HG02642 (cell line): ENCODE measurements at regions not wholly inside any gene's neighbourhood (a gene's known extent, or its start where the extent isn't known, plus 50 kb on each side); places are given as distances from the start of the nearest gene placed in this dataset.
"Not testable (repeated sequence)": the region's sequence is repeated elsewhere in the genome, so short reads cannot be mapped to it uniquely, and the experiment has no call there.

Source experiments
- ATAC-seq: cut with Tn5 transposase; IDR thresholded peaks from one replicate; pipeline ENCODE4 v1.9.1; 2021; ENCODE audit warnings: mild to moderate bottlenecking; ENCODE audit not compliant: unreplicated experiment, poor library complexity

- no peak for ATAC-seq
Observed at GRCh38 chr13:88507909-88508308, 836.7 kb downstream of the SLITRK5 start.

DNA sequence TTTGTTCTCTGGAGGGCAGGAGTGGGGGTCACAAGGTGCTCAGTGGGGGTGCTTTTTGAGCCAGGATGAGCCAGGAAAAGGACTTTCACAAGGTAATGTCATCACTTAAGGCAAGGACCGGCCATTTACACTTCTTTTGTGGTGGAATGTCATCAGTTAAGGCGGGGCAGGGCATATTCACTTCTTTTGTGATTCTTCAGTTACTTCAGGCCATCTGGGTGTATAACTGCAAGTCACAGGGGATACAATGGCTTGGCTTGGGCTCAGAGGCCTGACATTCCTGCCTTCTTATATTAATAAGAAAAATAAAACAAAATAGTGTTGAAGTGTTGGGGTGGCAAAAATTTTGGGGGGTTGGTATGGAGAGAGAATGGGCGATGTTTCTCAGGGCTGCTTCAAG lies 841.8 kb downstream of the SLITRK5 start:
- not testable (repeated sequence) for ATAC-seq

GRCh38 chr13:88526186-88526852 lies 855.1 kb downstream of the SLITRK5 start:
- no peak for ATAC-seq

DNA sequence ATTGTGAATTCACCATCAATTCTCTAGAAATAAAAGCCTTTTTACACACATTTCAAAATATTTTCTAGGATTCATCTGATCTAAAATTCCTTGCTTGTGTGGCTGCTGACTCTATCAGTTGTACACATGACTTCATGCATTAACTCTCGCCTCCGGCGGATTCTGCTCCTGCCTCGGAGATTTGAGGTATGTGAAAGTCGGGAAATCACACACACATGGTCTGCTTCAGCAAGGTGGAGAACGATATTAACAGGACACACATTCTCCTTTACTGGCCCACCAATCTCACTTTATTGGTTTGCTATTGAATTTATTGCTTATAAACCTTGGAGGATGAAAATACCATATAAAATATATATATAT lies 855.7 kb downstream of the SLITRK5 start:
- no peak for ATAC-seq

- no peak for ATAC-seq
Observed at GRCh38 chr13:88541994-88542393, 870.8 kb downstream of the SLITRK5 start.

- ATAC-seq, result no peak
Observed at GRCh38 chr13:88544836-88545235, 873.7 kb downstream of the SLITRK5 start.

GRCh38 chr13:88552966-88553365 lies 881.8 kb downstream of the SLITRK5 start:
- ATAC-seq, result no peak

DNA sequence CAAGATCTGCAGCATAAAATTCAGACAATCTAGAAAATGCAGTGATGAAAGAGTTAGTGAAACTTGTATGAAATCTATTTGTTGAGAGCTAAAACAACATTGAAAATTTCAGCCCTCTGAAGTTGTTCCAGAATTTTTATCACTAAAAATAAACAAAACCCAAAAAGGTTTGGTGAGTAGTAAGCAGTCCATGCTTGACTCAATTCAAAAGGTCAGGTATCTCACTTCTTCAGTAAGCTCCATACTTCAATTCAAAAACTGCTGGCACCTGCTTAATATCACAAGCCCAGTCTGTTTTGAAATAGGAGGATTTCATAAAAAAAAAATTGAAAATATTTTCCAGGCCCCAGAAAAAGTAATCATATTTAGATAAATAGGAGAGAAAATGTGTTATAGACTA lies 894.4 kb downstream of the SLITRK5 start:
- no peak for ATAC-seq

- no peak for ATAC-seq
Observed at GRCh38 chr13:88585861-88586260, 914.7 kb downstream of the SLITRK5 start.

GRCh38 chr13:88586263-88586662 lies 915.1 kb downstream of the SLITRK5 start:
- ATAC-seq, result no peak

GRCh38 chr13:88590574-88590973 lies 919.4 kb downstream of the SLITRK5 start:
- no peak for ATAC-seq

- ATAC-seq, result no peak
Observed at GRCh38 chr13:88592105-88592504, 920.9 kb downstream of the SLITRK5 start.

DNA sequence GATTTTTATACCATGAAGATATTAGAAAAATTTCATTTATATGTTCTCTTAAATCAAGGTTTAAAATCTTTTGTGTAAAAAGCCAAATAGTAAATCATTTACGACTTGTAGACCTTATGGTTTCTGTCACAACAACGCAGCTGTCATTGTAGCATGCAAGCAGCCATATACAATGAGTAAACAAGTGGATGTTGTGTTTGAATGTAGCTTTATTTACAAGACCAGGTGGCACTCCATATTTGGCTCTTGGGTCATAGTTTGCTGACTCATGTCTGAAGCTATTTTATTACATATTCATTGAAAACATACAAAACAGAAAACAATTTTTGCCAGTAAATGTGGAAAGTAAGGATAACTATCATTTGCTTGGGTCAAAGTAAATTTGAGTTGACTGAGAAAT lies 930.8 kb downstream of the SLITRK5 start:
- no peak for ATAC-seq

- ATAC-seq, result no peak
Observed at GRCh38 chr13:88602786-88603777, 931.9 kb downstream of the SLITRK5 start.

DNA sequence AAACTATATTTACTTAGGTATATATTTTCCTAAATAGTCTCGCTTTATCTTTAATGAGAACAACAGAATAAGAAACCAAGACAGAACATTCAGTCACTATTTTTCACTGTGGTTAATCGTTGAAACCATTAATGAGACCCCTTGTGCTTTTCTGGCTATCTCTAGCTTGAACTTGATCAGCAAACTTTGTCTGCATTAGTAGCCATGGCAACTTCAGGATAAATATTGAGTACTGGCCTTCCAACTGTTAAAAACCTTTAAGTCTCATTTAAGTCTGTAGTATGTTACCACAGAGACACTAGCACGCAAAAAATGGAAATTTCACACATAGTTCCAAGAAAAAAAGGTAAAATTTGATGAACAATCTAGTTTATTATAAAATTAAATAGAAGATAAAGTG lies 946.0 kb downstream of the SLITRK5 start:
- no peak for ATAC-seq

DNA sequence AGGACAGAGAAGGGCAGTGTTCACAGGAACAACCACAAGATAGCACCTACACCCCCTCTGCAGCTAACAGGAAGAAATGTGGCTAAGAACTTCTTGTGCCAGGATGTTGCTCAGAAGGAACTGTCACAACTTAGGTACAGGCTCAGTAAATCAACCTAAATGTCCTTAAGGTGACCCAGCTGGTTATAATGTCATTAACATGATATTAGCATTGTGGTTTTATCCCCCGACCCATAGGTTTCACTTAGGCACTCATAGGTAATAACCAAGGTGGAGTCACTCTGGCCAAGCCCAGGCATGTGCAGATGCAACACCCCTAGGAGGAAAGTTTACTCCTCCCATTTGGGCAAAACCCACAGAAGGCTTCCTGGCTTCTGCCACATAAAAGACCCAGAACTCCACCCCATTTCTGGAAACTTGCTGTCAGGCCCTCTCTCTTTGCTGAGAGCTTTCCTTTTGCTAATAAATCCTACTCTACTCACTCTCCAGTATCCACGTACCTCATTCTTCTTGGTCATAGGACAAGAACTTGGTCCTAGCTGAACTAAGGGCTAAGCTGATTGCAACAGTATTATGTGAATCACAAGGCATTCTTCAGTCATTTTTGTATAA lies 951.3 kb downstream of the SLITRK5 start:
- ATAC-seq, result no peak

GRCh38 chr13:88623150-88623549 lies 952.0 kb downstream of the SLITRK5 start:
- ATAC-seq, result no peak

DNA sequence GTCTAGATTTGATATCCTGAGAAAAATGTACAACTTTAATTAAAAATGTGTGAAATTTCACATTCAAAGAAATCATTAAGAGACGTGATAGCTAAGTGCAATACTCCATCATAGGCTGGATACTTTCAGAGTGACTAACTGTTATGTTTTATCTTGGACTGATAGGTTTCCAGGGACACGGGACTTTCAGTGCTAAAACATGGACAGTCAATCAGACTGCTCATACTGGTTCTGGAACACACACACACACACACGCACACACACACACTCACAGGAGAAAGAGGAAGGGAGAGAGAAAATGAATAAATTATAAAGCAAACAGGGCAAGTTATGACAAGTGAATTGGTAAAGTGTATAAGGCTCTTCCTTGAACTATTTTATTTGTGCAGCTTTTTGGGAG lies 955.9 kb downstream of the SLITRK5 start:
- ATAC-seq, result no peak

GRCh38 chr13:88628882-88629281 lies 957.7 kb downstream of the SLITRK5 start:
- no peak for ATAC-seq

DNA sequence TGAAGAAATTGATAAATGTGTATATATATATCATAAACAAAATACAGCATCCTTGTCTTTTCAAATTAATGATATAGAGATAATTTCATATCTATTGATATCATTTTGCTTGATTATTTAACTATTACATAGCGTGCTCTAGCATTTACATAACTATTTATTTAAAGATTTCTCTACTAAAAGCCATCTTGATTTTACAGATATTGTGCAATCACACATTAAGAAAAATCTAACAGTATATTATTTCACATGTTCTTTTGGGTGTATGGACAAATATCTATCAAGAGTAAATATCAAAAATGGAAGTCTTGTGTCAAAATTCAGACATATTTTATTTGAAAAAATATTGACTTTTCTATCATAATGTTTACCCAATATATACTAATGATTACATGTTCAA lies 966.8 kb downstream of the SLITRK5 start:
- ATAC-seq, result no peak

DNA sequence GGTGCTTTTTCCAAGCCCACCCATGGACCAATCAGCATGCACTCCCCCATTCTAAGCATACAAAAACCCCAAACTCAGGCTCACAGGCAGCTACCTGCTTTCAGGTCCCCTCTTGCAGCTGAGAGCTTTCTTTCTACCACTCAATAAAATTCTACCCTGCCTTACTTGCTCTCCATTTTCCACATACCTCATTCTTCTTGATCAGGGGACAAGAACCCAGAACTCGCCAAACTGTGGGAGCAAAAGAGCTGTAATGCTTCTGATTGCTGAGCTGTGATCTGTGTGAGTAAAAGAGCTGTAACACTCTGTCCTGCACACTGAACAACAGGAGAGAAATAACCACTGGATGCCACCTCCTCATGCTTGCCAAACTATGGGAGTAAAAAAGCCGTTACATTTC lies 972.1 kb downstream of the SLITRK5 start:
- ATAC-seq, result no peak
